HepG2 (cell line): ENCODE measurements at regions not wholly inside any gene's neighbourhood (a gene's known extent, or its start where the extent isn't known, plus 50 kb on each side); places are given as distances from the start of the nearest gene placed in this dataset.

Source experiments
- KDM1A ChIP-seq: IDR thresholded peaks from 2 replicates; pipeline ENCODE4 v1.6.1; 2016; ENCODE audit warnings: missing compliant biosample characterization
- MXI1 ChIP-seq: IDR thresholded peaks from 3 replicates; pipeline ENCODE4 v1.6.1; 2012; ENCODE audit warnings: low read depth, low read length, inconsistent platforms, borderline replicate concordance

- TF ChIP-seq KDM1A (CRISPR knock-in tag) (no peak), MXI1 (no peak)
These were observed 1130.0 kb downstream of the STPG2 start for GRCh38 chr4:97013309-97013708.
